Prostate gland (tissue), 2 donors: ENCODE measurements at regions not wholly inside any gene's neighbourhood (a gene's known extent, or its start where the extent isn't known, plus 50 kb on each side); places are given as distances from the start of the nearest gene placed in this dataset.

Source experiments
- DNase-seq: peaks from one replicate; pipeline ENCODE4 v3.0.0-alpha.2; 2019; ENCODE audit warnings: low spot score
- H3K27ac ChIP-seq, 2 donors: fragments of 200-600 bp; sonication (generic); 2 replicates each; pipeline ENCODE4 v1.5.1; 2017 to 2019
- H3K27me3 ChIP-seq: fragments of 200-600 bp; sonication (generic); replicated peaks from 2 replicates; pipeline ENCODE4 v1.5.1; 2019; ENCODE audit not compliant: insufficient read depth
- H3K36me3 ChIP-seq, 2 donors: fragments of 200-600 bp; sonication (generic); 1 replicate in 1 of 2; 2 replicates in 1 of 2; pipeline versions ENCODE4 v1.5.1 to v1.8.1; 2017 to 2019
- H3K4me1 ChIP-seq: fragments of 200-600 bp; sonication (generic); replicated peaks from 2 replicates; pipeline ENCODE4 v1.5.1; 2019
- H3K4me3 ChIP-seq, 2 donors: fragments of 200-600 bp; sonication (generic); 2 replicates each; pipeline ENCODE4 v1.5.1; 2017 to 2019
- H3K9me3 ChIP-seq: fragments of 200-600 bp; sonication (generic); 2 replicates; pipeline ENCODE4 v1.5.1; 2017
- POLR2A ChIP-seq: fragments of 450-650 bp; IDR thresholded peaks from one replicate; pipeline ENCODE4 v1.6.1; 2016; ENCODE audit warnings: antibody characterized with exemption, mild to moderate bottlenecking
- POLR2AphosphoS5 ChIP-seq: sonication (generic); formaldehyde crosslinking; IDR thresholded peaks from one replicate; pipeline ENCODE4 v1.6.1; 2017; ENCODE audit warnings: antibody characterized with exemption
- WGBS: methylation state at CpG from one replicate; pipeline ENCODE4 v1.1.5; 2018; 5-methylcytosine and 5-hydroxymethylcytosine counted together
- intact Hi-C: fragments of 100-400 bp; cut with DNase I; formaldehyde crosslinking; loops from one replicate; pipeline ENCODE4 v1.14.2; 2022
- TF ChIP-seq, protein P1 (sequence below), 4 experiments: fragments of 200-600 bp in 2 of 4; fragments of 450-650 bp in 2 of 4; sonication (generic) in 2 of 4; IDR thresholded peaks; 1 replicate in 3 of 4; 2 replicates in 1 of 4; pipeline ENCODE4 v1.5.1; 2016 to 2019; ENCODE audit warnings: antibody characterized with exemption in 4 of 4, mild to moderate bottlenecking in 2 of 4, moderate library complexity in 2 of 4

DNA sequence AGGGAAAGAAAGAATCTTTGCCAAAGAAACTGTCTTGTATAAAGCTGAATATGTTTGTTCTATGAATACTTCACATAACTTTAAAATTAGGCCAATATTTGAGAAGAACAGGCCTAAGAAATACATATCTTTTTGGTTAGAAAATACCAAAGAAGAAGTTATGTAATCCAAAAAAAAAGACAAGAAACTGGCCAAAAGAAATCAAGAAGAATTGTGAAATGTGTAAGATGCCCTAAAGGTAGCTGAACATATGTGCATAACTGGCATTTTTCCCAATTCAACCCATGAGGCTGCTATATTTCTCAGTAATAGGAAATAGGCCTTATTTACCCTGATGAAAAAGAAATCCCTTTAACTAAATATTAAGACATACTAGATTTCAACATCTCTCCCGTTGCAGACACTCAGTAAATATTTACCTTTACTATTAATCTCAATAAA, 290.0 kb downstream of the CETN3 start:
- intact Hi-C loops: no loop called here
- WGBS: 24% methylated on average over 1 of the region's 1 CpG
- H3K4me3 ChIP-seq: no peak overlapping the region
- TF ChIP-seq POLR2A: no peak
- TF ChIP-seq, protein P1, sequence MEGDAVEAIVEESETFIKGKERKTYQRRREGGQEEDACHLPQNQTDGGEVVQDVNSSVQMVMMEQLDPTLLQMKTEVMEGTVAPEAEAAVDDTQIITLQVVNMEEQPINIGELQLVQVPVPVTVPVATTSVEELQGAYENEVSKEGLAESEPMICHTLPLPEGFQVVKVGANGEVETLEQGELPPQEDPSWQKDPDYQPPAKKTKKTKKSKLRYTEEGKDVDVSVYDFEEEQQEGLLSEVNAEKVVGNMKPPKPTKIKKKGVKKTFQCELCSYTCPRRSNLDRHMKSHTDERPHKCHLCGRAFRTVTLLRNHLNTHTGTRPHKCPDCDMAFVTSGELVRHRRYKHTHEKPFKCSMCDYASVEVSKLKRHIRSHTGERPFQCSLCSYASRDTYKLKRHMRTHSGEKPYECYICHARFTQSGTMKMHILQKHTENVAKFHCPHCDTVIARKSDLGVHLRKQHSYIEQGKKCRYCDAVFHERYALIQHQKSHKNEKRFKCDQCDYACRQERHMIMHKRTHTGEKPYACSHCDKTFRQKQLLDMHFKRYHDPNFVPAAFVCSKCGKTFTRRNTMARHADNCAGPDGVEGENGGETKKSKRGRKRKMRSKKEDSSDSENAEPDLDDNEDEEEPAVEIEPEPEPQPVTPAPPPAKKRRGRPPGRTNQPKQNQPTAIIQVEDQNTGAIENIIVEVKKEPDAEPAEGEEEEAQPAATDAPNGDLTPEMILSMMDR (IDR thresholded peaks at IDR 0.05): no peak
- TF ChIP-seq POLR2AphosphoS5: no peak
- no peak for DNase-seq
- H3K27me3 ChIP-seq: no peaks in the 10 kb centered on the region
- H3K4me1 ChIP-seq: no peaks in the 10 kb centered on the region
- no peaks in the 10 kb centered on the region for H3K9me3 ChIP-seq
- no peak overlapping the region for H3K27ac ChIP-seq
- no peaks in the 10 kb centered on the region for H3K36me3 ChIP-seq

DNA sequence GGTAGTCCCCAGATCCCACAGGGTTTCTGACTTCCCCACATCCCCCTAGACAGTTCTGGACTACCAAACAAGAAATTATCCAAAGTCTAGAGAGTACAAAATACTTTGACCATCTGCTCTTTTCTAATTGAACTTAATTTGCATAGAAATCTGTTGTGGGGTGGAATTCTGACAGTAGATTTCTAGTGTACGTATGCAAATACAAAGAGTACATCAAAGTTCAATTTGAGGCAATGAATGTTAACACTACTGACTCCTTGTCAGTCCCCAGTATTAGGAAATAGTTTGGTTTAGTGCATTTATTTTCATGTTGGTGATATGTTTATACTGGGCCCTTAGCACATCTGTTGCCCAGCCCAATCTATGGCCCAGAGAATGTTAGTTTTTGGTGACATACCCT, 292.6 kb downstream of the CETN3 start:
- 100% methylated on average over 1 of the region's 1 CpG for WGBS
- Histone ChIP-seq H3K4me3 (no peak overlapping the region), H3K9me3 (no peaks in the 10 kb centered on the region), H3K27ac (no peak overlapping the region), H3K36me3 (no peaks in the 10 kb centered on the region), H3K4me1 (no peaks in the 10 kb centered on the region), H3K27me3 (no peaks in the 10 kb centered on the region)
- intact Hi-C loops: no loop called here
- no peak for TF ChIP-seq POLR2AphosphoS5
- no peak for TF ChIP-seq POLR2A
- TF ChIP-seq, protein P1 (IDR thresholded peaks at IDR 0.05): no peak
- DNase-seq: no peak

DNA sequence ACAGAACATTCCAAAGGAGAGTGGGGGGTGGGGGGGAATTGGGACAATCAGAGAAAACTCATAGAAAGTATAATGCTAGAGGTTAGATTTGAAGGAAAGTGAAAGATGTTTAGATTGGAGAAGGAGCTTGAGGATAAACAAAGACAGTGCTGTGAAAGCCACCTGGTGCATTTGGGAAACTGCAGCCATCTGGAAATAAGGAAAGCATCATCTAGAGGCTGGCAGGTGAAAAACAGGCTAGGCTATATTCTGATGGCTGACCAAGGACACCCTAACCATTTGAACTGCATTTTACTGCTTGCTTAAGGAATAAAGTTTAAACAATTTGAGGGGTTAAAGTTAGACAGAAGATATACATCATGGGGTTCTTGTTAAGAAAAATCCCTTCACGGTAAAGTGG, 296.4 kb downstream of the CETN3 start:
- 87% methylated on average over 1 of the region's 1 CpG for WGBS
- TF ChIP-seq, protein P1 (IDR thresholded peaks at IDR 0.05): no peak
- no peak for TF ChIP-seq POLR2AphosphoS5
- no peak for TF ChIP-seq POLR2A
- H3K27ac ChIP-seq: no peak overlapping the region
- H3K4me1 ChIP-seq: no peaks in the 10 kb centered on the region
- no peak for DNase-seq
- intact Hi-C loops: no loop called here
- H3K9me3 ChIP-seq: no peaks in the 10 kb centered on the region
- H3K36me3 ChIP-seq: no peaks in the 10 kb centered on the region
- no peaks in the 10 kb centered on the region for H3K27me3 ChIP-seq
- no peak overlapping the region for H3K4me3 ChIP-seq

DNA sequence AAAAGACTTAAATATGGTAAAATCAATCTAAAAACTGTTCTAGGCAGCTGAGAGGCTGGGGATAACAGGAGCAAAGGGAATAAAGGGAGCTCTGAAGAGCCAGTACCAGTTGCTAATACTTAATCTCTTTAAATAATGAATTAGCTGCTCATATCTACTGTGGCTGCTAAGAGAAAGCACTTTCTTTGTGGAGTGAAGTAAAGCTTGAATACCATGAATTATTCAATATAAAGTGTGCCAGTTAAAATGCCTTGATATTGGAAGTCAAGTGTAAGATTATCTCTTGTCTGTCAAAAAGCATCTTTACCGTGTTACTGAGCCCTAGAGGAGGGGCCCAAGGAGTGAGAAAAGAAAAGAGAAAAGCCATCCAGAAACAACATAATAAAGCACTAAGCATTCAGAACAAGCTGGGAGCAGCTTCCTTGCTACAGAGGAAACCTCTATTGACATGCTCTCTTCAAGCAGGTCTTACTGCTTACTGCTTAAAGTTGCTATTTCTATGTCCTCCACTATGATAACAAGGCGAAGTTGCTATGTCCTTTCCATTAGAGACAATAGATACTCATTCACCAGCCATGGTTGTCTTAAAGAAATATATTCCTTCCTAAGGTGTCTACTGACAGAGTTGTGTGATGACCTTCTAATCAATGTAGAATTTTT, 297.4 kb downstream of the CETN3 start:
- Histone ChIP-seq H3K4me1 (no peaks in the 10 kb centered on the region), H3K36me3 (no peaks in the 10 kb centered on the region), H3K9me3 (no peaks in the 10 kb centered on the region), H3K27ac (no peak overlapping the region), H3K27me3 (no peaks in the 10 kb centered on the region), H3K4me3 (no peak overlapping the region)
- intact Hi-C loops: no loop called here
- no peak for DNase-seq
- TF ChIP-seq POLR2A (no peak), POLR2AphosphoS5 (no peak)
- 72% methylated on average over 2 of the region's 2 CpGs for WGBS

DNA sequence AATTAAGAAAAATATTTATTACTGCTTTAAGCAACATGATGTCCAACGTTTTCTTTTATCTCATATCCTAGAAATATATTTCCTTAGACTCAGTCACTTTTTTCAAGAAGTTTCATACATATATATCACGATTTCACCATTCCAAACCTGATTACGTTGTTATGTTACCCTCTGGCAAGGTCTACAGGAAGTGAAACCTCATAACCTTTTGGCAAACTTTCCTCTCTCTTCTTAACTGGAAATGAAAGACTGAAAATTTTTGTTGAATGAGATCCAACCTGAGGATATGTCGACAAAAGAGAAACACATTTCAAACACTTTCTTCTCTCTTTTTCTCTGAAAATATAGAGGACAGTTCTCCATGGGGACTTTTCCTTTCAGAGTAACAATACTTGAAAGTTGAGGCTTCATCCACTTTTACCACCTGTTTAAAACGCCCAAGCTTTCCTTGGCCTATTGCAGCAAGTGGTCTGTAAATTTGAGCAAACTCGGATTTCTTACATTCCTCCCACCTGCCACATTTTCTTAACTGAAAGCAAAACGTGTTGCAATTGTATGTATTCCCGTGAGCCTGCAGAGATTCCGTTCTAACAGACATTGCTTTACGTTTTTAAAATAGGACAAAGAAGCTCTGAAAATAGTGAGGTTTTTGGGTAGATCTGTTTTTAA, 298.1 kb downstream of the CETN3 start:
- H3K27ac ChIP-seq: no peak overlapping the region
- H3K36me3 ChIP-seq: no peaks in the 10 kb centered on the region
- H3K4me1 ChIP-seq: no peaks in the 10 kb centered on the region
- 48% methylated on average over 10 of the region's 10 CpGs for WGBS
- no peak for DNase-seq
- TF ChIP-seq POLR2A (no peak), POLR2AphosphoS5 (no peak)
- TF ChIP-seq, protein P1 (IDR thresholded peaks at IDR 0.05): no peak
- H3K4me3 ChIP-seq: no peak overlapping the region
- no peaks in the 10 kb centered on the region for H3K9me3 ChIP-seq
- intact Hi-C loops: no loop called here
- no peaks in the 10 kb centered on the region for H3K27me3 ChIP-seq
